A673 (cell line): ENCODE measurements at regions not wholly inside any gene's neighbourhood (a gene's known extent, or its start where the extent isn't known, plus 50 kb on each side); places are given as distances from the start of the nearest gene placed in this dataset.

ENCODE experiments used
- BruUV-seq: library from RNA; stranded (reverse); fragments of 400-500 nt; replicated peaks from 2 replicates; lab custom pipeline; 2021; lab: Mats Ljungman, UMichigan
- CTCF ChIA-PET: fragments of 300-600 bp; sonication (Branson Sonifier 250); formaldehyde crosslinking; loops from one replicate; lab custom pipeline; 2022; ENCODE audit warnings: antibody characterized with exemption; lab: Charles Lee
- POLR2A ChIA-PET: fragments of 300-600 bp; sonication (Branson Sonifier 250); formaldehyde crosslinking; loops from one replicate; lab custom pipeline; 2022; ENCODE audit warnings: antibody characterized with exemption; ENCODE audit not compliant: low non-redundant PET; lab: Charles Lee
- DNase-seq: peaks from one replicate; pipeline ENCODE4 v3.0.0-alpha.2; 2015; ENCODE audit warnings: low spot score
- H3K27ac ChIP-seq: fragments of 200-600 bp; sonication (generic); 2 replicates; pipeline ENCODE4 v1.5.1; 2016; ENCODE audit warnings: mixed run types, low read depth, mild to moderate bottlenecking, mixed read lengths, antibody characterized with exemption, low read length; ENCODE audit not compliant: poor library complexity, severe bottlenecking
- H3K27me3 ChIP-seq: fragments of 200-600 bp; sonication (generic); replicated peaks from 2 replicates; pipeline ENCODE4 v1.6.1; 2017; ENCODE audit warnings: mixed run types, low read depth, mild to moderate bottlenecking, mixed read lengths, antibody characterized with exemption, low read length; ENCODE audit not compliant: insufficient read depth, poor library complexity
- H3K36me3 ChIP-seq: fragments of 200-600 bp; sonication (generic); 2 replicates; pipeline ENCODE4 v1.6.1; 2016; ENCODE audit warnings: mixed run types, mild to moderate bottlenecking, mixed read lengths, antibody characterized with exemption, low read length; ENCODE audit not compliant: insufficient read depth, poor library complexity, severe bottlenecking
- H3K4me1 ChIP-seq: fragments of 200-600 bp; sonication (generic); 2 replicates; pipeline ENCODE4 v1.6.1; 2017; ENCODE audit warnings: mixed run types, mild to moderate bottlenecking, mixed read lengths, antibody characterized with exemption, low read length; ENCODE audit not compliant: insufficient read depth, poor library complexity, severe bottlenecking
- H3K4me3 ChIP-seq: fragments of 200-600 bp; sonication (generic); 2 replicates; pipeline ENCODE4 v1.5.1; 2016; ENCODE audit warnings: low read depth, mixed run types, mild to moderate bottlenecking, mixed read lengths, low read length; ENCODE audit not compliant: poor library complexity, severe bottlenecking
- H3K9me3 ChIP-seq: fragments of 200-600 bp; sonication (generic); 2 replicates; pipeline ENCODE4 v1.6.1; 2016; ENCODE audit warnings: mixed run types, low read depth, mild to moderate bottlenecking, mixed read lengths, antibody characterized with exemption, low read length; ENCODE audit not compliant: poor library complexity, severe bottlenecking
- EZH2 ChIP-seq: fragments of 200-600 bp; sonication (generic); IDR thresholded peaks from 2 replicates; pipeline ENCODE4 v1.6.1; 2017; ENCODE audit warnings: borderline replicate concordance, low read depth, mild to moderate bottlenecking, mixed read lengths, antibody characterized with exemption, low read length; ENCODE audit not compliant: poor library complexity, severe bottlenecking
- intact Hi-C: fragments of 100-400 bp; cut with micrococcal nuclease; formaldehyde crosslinking; loops from one replicate; pipeline ENCODE4 v1.10.0; 2022; ENCODE audit not compliant: unreplicated experiment
- TF ChIP-seq, protein P1 (sequence below): fragments of 300-800, 200-600 bp; sonication (generic); conservative IDR thresholded peaks from 2 replicates; pipeline ENCODE4 v1.5.1; 2017; ENCODE audit warnings: low read depth, mild to moderate bottlenecking, antibody characterized with exemption, low read length, moderate library complexity, mixed read lengths

DNA sequence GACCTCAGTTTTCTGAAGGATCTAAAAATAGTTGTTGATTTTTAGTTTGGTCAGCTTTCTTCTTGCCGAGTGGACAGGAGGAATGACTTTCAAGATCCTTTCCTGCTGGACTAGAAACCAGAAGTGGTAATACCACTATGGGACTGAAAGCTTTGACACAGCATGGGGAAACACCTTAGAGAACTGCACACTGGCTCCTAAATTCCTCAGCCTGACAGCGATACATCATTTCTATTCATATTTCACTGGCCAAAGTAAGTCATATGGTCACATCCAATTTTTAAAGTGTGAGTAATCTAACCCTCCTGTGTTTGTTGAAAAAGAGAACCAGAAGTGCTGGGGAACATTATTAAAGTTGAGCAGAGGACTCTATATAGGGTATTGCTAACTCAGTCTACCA, 244.7 kb upstream of the MMADHC start:
- BruUV-seq: no TSS peak
- intact Hi-C loops: no loop called here
- POLR2A ChIA-PET: no interaction called here

DNA sequence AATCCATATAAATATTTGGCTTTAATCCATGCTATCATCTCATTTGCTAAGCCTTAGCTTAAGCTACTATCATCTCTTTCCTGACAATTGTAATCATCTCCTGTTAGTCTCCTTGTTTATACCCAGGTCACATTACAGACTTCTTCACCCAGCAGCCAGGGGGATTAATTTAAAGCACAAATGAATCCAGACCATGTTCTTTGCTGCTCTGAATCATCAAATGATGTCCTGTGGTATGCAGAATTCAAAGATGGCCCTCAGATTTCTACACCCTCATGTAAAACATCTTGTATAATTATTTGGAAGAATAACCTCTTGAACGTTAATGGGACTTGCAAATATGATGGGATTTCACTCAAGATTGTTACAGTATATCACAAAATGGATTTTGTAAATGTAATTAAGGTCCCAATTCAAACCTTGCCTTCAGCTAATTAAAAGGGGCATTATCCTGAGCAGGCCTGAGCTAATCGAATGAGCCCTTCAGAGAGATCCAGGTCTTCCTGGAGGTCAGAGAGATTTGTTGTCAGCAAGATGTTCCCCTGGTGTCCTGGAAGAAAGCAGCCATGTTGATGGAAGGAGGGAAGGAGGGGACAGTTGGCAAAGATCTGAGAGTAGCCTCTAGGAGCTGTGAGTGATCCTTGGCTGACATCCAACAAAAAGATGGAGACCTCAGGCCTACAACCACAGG, 241.1 kb upstream of the MMADHC start:
- DNase-seq: peak; percentile 51
- Histone ChIP-seq H3K4me3 (no peak overlapping the region), H3K36me3 (no peaks in the 10 kb centered on the region), H3K9me3 (peaks cover 4% of the 10 kb centered on the region), H3K27ac (no peak overlapping the region), H3K4me1 (peaks cover 36% of the 10 kb centered on the region), H3K27me3 (no peaks in the 10 kb centered on the region)
- TF ChIP-seq, protein P1, sequence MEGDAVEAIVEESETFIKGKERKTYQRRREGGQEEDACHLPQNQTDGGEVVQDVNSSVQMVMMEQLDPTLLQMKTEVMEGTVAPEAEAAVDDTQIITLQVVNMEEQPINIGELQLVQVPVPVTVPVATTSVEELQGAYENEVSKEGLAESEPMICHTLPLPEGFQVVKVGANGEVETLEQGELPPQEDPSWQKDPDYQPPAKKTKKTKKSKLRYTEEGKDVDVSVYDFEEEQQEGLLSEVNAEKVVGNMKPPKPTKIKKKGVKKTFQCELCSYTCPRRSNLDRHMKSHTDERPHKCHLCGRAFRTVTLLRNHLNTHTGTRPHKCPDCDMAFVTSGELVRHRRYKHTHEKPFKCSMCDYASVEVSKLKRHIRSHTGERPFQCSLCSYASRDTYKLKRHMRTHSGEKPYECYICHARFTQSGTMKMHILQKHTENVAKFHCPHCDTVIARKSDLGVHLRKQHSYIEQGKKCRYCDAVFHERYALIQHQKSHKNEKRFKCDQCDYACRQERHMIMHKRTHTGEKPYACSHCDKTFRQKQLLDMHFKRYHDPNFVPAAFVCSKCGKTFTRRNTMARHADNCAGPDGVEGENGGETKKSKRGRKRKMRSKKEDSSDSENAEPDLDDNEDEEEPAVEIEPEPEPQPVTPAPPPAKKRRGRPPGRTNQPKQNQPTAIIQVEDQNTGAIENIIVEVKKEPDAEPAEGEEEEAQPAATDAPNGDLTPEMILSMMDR: no peak
- no peak for TF ChIP-seq EZH2
- intact Hi-C loops: loop anchor here (1.0 to 10.0 kb wide), 3 partner anchors 96 to 766 kb away; partner anchors contain the start of gene RND3
- ChIA-PET POLR2A (no interaction called here), CTCF (no interaction called here)
- BruUV-seq: no TSS peak

More for the DNA sequence above, 244.7 kb upstream of the MMADHC start:
- Histone ChIP-seq H3K27me3 (no peaks in the 10 kb centered on the region), H3K4me1 (peaks cover 16% of the 10 kb centered on the region), H3K4me3 (no peak overlapping the region), H3K36me3 (no peaks in the 10 kb centered on the region), H3K9me3 (no peaks in the 10 kb centered on the region), H3K27ac (no peak overlapping the region)
- TF ChIP-seq, protein P1: no peak
- TF ChIP-seq EZH2: no peak
- no peak for DNase-seq
- CTCF ChIA-PET: no interaction called here

DNA sequence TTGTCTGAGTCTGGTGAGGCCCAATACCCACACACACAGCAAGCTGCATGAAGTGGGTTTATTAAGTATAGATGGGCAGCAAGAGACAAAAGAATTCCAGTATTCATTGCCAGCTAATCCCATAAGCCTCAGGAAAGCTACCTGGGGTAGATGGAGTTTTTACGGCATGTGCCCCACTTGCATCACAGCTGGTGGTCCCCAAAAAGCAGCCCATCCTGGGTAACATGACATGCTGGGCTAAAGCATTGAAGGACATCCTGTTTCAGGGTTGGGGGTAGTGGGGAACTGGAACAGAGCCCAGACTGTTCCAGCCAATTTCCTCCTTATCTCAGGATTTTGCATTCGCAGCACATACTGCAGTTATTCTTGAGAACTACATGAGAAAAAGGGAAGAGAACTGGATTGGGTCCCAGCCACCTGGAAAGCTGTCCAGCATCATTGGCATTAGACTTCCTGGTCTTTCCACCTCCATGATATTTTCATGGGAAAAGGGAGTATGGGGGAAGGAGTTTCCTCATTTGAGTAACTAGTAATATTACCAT, 240.1 kb upstream of the MMADHC start:
- no peak for TF ChIP-seq EZH2
- TF ChIP-seq, protein P1: no peak
- Histone ChIP-seq H3K36me3 (no peaks in the 10 kb centered on the region), H3K27ac (no peak overlapping the region), H3K27me3 (no peaks in the 10 kb centered on the region), H3K4me1 (peaks cover 36% of the 10 kb centered on the region), H3K9me3 (peaks cover 4% of the 10 kb centered on the region), H3K4me3 (no peak overlapping the region)
- CTCF ChIA-PET: interaction anchor here (0.6 kb wide), 1 partner anchor 321 kb away, joined by 3 read pairs; no protein-coding TSS in a partner anchor
- no TSS peak for BruUV-seq
- peak; percentile 96 for DNase-seq
- POLR2A ChIA-PET: no interaction called here
- intact Hi-C loops: loop anchor here (1.0 to 10.0 kb wide), 3 partner anchors 95 to 767 kb away; partner anchors contain the start of gene RND3
